HT-29 (cell line): ENCODE measurements at regions not wholly inside any gene's neighbourhood (a gene's known extent, or its start where the extent isn't known, plus 50 kb on each side); places are given as distances from the start of the nearest gene placed in this dataset.
A peak's percentile ranks its signal among the peaks of the same experiment; 100 is the strongest.

Source experiments
- DNase-seq: peaks from one replicate; pipeline ENCODE4 v3.0.0-alpha.2; 2015; ENCODE audit warnings: low spot score

GRCh38 chr3:117298273-117298672 is 588.7 kb downstream of the TUSC7 start:
- DNase-seq: no peak

DNA sequence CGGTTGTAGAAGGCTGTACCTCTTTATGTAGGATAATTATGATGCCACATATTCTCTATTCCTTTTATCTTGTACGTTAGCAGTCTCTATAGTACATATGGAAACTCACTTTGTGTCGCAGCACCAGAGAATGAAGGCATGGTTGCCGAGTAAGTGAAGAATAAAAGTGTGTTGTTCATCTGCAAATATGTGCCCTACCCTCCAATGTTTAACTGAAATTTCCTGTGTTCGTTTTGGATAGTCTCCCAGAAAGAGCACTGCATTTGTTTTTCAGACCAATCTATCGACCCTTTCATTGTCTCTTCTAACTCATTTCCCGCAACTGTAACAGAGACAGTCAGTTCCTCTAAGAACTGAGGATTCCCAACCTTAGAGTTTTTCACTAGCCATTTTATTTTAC is 592.8 kb downstream of the TUSC7 start:
- no peak for DNase-seq

DNA sequence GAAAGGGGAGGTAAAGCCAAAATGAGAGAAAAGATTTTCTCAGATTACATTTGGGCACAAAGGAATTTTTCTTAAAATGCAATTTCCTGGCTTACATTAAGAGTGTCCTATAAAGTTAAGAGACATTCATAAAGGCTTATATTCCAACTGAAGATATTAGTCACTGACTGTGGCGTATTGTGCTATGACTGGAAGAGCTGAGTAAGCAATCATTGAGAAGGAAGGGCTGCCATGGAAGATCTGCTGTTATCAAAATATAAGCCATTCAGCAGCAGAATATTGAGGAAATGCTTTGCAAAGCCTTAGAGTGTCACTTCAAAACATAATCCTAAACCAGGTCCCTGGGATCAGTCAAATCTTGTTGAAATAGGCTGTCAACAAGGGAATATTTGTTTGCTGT is 593.9 kb downstream of the TUSC7 start:
- no peak for DNase-seq

DNA sequence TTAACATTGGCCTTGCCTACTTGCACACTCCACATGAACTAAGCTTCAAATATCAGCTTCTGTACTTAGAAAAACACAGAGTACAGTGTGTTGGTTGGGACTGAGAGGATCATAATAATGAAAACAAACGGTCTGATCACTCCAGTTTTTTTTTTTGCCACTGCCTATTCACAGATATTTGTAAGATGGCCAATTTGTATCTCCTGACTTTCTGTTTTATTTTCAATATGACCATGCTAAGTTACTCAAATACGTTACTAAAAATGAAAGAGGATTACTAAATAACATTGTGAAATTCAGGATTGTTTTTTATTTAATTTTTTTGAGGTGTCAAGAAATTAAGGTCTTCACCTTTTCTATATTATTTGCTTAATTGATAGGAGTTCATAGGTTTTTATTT is 595.1 kb downstream of the TUSC7 start:
- no peak for DNase-seq

DNA sequence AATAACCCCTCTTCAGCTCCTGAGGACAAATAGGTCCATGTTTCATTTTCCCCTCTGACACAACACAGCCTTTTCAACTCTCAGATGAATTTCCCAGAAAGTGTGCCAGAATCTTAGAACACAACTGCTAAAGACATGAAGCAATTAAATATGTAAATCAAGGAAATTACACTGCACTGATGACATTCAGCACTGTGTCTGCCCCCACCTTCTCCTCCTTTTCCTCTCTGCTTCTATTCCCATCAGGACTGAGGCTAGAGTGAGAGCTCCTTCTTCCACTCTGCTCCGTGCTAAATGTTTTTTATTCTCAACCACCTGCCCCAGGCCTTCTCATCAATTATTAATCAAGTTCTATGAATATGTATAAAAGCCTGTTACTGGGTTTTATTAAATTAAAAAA is 596.1 kb downstream of the TUSC7 start:
- no peak for DNase-seq

DNA sequence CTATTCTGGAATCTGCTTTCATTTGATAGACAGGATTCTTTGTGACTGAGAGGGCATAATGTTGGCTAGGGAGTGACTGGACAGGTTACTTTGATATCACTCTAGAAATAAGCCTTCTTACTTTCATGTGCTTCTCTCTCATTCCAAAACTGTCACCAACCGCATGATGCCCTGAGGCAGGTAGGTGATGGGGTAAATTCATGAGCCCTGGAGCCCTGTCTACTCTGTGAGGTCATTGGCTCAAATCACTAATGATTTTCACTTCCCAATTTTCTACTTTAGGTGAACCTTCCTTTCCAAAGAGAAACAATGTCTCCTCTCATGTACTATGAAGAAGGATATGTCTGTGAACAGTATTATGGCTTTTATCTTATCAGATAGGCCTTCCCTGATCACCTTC is 596.7 kb downstream of the TUSC7 start:
- no peak for DNase-seq

DNA sequence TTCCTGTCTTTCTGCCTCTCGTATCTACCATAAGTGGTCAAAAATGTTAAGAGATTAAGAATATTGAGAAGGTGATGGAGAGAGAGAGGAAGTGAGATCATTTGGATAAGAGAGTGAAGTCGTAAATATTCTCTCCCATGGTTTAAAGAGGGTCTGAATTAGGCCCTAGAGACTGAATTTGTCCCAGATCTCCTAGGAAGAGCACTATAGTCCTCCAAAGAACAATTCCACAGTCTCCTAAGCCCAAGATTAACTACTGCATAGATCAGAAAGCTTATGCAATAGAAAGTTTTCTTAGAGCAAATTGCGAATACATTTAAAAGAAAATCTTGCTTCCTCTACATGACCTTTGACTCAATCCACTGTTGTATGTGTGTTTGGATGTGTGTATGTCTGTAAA is 598.8 kb downstream of the TUSC7 start:
- DNase-seq: no peak

DNA sequence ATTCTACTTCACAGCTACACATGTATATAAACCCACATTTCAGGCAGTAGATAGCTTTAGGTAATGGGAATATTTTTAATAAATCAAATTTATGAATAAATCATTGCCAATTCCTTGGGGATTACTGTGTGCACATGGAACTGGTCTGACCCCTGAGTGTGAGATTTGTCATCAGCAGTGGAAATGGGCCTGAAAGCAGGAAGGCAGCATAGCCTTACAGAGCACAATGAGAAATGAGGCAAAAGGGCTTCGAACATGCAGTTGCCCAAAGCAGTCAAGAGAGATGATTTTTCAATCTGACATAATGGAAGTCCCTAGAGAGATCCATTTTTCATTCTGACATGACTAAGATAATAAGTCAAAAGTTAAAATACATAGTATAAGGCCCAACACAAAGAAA is 599.2 kb downstream of the TUSC7 start:
- no peak for DNase-seq

GRCh38 chr3:117310536-117310935 is 601.0 kb downstream of the TUSC7 start:
- no peak for DNase-seq

DNA sequence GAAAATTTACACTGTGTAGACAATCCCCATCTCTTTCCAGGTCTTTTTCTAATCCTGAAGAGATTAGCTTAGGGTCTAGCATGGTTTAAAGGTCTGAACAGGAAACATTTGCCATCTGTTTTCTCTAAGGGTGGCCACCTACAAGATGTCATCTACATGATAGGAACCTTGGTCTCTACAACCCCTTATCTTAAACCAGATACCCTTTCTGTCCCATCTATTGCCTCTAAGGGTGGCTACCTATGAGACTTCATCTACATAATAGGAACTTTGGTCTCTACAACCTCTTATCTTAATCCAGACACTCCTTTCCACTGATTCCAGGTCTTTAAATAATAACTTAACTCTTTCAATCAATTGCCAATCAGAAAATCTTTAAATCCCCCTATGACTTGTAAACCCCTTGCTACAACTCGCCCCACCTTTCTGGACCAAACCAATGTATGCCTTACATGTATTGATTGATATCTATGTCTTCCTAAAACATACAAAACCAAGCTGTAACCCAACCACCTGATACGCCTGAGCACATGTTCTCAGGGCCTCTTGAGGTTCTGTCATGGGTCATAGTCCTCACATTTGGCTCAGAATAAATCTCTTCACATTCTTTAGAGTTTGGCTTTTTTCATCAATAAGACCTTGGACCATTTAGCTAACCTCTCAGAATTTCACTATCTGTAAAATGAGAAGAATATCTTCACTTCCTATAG is 605.0 kb downstream of the TUSC7 start:
- DNase-seq: no peak

DNA sequence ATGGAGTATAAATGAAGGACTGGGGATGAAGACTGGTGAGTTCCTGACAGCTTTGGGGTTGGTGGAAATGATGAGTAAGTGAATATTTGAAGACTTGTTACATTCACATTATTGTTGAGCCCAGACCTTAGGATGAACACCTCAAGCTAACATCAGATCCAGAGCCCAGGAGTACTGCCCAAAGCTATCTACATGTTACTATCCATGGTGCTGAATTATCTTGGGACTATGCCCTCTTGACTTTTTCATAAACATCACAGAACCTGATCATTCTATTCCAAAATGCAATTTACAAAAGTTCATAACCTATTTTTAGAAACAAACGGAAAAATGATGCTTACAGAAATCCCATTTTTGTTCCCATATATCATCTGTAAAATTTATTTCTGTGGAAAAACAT is 613.3 kb downstream of the TUSC7 start:
- peak; percentile 42 for DNase-seq

DNA sequence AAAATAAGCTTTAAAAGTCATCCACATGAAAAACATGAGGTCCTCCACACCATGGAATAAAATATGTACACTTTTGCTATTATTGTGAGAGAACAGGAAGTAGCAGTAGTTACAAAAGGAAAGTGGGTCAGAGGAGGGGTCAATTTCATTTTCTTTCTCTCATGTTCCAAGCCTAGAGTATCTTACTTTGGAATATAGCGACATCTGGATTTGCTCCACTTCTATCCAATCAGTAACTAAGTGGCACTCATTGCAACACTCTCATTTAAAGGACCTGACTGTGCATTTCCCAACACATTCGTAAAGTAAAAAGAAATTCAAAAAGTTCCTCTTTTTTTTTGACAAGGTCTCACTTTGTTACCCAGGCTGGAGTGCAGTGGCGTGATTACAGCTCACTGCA is 637.3 kb downstream of the TUSC7 start:
- no peak for DNase-seq

GRCh38 chr3:117348884-117349283 is 639.3 kb downstream of the TUSC7 start:
- no peak for DNase-seq

DNA sequence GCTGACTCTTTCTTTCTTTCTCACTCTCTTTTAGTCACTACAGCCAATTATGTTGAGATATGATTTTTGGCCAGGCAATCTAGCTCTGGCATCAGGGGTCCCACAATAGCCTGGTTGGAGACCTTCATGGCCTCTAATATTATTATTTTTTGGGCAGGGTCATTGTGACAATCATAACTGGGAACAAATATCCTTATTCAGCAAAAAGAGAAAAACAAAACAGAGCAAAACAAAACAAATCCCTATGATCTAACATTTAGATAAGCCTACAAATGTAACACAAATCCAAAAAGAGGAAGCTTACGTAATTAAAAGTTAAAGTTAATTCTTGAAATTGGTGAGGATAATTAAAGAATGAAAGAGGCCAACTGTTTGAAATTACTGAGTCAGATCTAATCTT is 640.0 kb downstream of the TUSC7 start:
- DNase-seq: no peak

GRCh38 chr3:117350371-117350770 is 640.8 kb downstream of the TUSC7 start:
- no peak for DNase-seq

- DNase-seq: peak; percentile 34
Observed at GRCh38 chr3:117355566-117355965, 646.0 kb downstream of the TUSC7 start.

DNA sequence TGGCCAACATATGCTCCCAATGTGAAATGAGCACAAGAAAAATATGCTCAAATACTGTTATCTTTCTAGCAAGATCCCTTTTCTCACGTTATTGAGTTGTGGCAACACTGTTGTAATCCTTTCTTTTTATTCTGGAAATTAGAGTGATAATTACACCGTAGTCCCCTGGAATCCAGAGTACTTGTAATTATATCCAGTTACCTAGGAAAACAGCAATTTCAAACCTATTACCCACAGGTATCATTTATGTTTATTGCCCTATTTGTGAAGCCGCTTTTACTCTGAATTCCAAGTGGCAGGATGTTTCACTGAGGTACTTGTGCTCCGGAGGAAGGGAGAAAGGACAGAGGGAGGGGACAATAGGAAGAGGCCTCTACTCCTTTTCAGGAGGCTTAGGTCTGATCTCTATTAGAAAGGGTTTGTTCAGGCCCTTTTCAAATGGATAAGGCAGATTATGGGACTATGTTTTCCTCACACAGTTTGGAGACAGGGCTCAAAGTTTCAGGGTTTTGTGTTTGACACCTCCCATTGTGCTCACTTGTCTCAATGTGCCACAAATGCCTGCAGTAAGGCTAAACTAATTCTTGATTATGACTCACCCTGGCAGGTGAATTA is 646.6 kb downstream of the TUSC7 start:
- DNase-seq: no peak

DNA sequence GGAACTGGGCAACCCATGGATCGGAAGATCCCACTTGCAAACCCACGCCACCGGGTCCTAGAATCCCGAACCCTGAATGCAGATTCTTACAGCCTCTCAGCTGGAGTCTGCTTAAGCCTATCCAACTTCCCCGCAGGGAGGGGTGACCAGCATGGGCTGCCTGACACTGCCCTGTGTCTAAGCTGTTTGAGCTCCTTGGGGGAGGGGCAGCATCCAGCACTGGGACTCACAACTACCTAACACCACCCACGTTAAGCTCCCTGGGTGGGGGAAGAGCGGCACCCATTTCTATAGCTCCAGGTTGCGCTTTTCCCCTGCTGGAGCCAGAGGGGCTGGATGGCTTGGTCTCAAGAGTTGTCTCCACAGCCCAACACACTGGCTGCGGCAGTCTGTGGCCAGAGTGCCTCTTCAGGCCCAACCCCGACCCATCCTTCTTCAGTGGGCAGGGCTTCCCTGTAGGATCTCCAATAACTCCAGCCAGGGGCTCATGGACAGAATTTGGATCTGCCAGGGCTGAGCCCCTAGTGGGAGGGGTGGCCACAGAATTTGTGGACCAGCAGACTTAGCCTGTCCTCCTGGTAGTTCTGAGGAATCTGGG is 649.2 kb downstream of the TUSC7 start:
- DNase-seq: no peak

GRCh38 chr3:117366574-117366973 is 657.0 kb downstream of the TUSC7 start:
- DNase-seq: no peak

DNA sequence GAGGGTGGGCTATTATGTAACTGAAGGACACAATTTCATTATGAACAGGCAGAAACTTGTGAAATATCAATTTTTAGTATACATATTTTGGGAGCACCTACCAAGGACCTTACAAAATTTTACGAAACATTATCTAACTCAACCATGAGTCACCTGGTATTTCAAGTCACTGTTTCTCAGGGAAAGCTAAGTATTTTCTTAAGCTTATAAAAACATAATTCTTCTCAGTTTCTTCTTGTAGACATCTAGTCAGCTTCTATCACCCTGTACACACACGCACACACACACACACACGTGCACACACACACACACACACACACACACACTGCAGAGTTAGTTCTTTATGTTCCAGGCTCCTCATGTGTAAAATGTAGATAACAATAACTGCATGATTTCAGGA is 658.3 kb downstream of the TUSC7 start:
- DNase-seq: no peak

- no peak for DNase-seq
Observed at GRCh38 chr3:117380631-117381030, 671.1 kb downstream of the TUSC7 start.

- DNase-seq: no peak
Observed at GRCh38 chr3:117393119-117393518, 683.5 kb downstream of the TUSC7 start.

- DNase-seq: no peak
Observed at GRCh38 chr3:117398141-117398899, 688.7 kb downstream of the TUSC7 start.
